Retinal pigment epithelial cell (primary cell): ENCODE measurements at regions not wholly inside any gene's neighbourhood (a gene's known extent, or its start where the extent isn't known, plus 50 kb on each side); places are given as distances from the start of the nearest gene placed in this dataset.
A peak's percentile ranks its signal among the peaks of the same experiment; 100 is the strongest.

Experiments
- DNase-seq: peaks from one replicate; pipeline ENCODE4 v3.0.0-alpha.2; 2010; ENCODE audit warnings: low read depth
- H3K4me3 ChIP-seq: 2 replicates; pipeline ENCODE4 v1.5.1; 2011; ENCODE audit warnings: mild to moderate bottlenecking, low read length, control low read depth, moderate library complexity
- CTCF ChIP-seq: conservative IDR thresholded peaks from 2 replicates; pipeline ENCODE4 v1.5.1; 2011; ENCODE audit warnings: low read depth, low read length, control low read depth, inconsistent platforms

DNA sequence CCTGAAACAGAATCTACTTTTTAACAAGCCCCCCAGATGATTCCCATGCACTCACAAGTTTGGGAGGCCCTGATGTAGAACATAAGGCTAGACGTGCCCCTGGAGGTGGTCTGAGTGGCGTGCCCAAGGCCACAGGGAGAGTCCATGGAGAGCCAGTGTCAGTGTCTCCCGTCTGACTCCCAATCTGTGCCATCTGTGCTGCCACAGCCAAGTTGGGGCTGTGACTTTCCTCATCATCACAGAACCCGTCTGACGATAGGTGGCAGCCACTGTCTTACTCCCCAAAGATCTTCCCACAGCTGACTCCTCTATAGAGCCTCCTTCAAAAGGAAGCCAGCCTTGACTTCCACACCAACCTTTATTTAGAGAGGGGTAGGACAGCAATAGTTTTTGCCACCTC lies 470.5 kb downstream of the SOX6 start:
- no peak for TF ChIP-seq CTCF
- DNase-seq = no peak
- H3K4me3 ChIP-seq = no peak overlapping the region

DNA sequence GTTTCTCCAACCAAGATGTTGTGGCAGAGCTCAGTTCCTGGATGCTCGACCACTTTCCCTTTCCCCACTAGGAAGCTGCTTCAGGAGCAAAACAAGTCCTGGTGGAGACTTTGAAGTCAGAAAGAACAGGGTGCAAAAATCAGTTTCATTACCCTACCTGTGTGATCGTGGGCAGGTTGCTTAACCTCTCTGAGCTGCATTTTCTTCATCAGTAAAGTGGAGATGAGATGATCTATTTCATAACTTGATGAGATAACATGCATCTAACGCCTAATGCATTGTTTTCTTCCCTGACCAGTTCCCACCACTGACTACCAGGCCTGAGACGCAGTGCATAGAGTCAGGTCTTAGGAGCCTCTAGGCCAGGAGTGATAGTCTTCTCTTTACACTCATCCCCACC lies 470.0 kb downstream of the SOX6 start:
- no peak for TF ChIP-seq CTCF
- H3K4me3 ChIP-seq = no peak overlapping the region
- no peak for DNase-seq

- no peak for DNase-seq
- H3K4me3 ChIP-seq = no peak overlapping the region
- no peak for TF ChIP-seq CTCF
Measured at GRCh38 chr11:15886866-15887265, 469.5 kb downstream of the SOX6 start.

DNA sequence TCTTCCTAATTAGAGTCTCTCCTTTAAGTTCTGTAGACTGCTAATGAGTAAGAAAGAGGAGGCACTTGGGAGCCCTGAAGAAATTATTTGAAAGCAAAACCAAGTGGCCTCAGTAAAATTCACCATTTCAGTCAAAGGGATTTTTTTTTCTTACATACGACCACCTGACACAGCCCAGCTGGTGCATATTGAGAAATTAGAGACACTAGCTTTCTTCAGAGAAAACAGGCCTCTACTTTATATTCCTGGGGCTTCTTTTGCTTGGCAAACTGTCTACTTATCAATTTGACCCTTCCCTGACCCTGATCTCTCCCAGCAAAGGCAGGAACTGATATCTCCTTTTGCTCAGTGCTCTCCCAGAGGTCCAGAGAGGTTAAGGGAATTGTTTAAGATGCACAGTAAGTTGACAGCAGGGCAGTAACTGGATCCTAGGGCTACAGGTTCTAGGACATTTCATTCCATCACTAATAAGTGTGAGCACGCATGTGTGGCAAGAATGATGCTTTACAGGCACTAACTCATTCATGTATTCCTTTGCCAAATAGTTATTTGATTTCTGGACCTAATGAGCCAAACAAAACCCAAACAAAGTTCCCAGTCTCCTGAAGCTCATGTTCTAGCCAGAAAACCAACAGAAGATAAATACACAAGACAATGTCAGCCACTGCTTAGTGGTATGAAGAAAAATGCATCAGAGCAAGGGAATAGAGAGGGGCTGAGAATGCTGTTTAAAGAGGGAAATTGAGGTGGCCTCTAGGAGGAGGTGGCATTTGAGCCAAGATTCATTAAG lies 467.6 kb downstream of the SOX6 start:
- no peak for DNase-seq
- no peak overlapping the region for H3K4me3 ChIP-seq
- no peak for TF ChIP-seq CTCF

DNA sequence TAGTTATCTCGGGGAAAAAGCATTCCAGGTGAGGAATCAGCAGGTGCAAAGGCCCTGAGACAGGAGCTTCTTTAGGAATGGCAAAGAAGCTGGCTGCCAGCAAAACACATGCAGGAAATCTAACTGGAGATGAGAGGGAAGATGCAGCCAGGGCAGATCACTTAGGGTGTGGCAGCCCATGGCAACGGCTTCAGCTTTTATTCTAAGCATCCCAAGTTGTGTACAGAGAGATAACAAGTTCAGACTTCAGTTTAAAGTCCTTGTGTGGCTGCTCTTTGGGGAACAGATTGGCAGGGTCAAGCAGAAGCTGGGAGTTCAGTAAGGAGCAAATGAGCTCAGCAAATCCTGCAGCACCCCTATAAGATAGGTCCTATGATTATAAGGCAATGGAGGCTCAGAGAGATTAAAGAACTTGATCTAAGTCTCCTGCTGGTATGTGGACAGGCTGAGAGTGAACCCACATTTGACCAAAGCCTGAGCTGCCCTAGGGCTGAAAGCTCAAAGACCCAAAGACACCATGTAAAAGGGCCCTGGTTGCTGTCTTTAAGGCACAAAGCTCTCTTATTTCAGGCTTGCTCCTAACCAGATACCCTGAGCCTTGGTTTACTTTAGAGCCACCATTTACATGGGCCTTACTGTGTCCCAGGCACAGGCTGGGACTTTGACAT lies 466.8 kb downstream of the SOX6 start:
- TF ChIP-seq CTCF = no peak
- DNase-seq = peak; percentile 11
- H3K4me3 ChIP-seq = no peak overlapping the region

DNA sequence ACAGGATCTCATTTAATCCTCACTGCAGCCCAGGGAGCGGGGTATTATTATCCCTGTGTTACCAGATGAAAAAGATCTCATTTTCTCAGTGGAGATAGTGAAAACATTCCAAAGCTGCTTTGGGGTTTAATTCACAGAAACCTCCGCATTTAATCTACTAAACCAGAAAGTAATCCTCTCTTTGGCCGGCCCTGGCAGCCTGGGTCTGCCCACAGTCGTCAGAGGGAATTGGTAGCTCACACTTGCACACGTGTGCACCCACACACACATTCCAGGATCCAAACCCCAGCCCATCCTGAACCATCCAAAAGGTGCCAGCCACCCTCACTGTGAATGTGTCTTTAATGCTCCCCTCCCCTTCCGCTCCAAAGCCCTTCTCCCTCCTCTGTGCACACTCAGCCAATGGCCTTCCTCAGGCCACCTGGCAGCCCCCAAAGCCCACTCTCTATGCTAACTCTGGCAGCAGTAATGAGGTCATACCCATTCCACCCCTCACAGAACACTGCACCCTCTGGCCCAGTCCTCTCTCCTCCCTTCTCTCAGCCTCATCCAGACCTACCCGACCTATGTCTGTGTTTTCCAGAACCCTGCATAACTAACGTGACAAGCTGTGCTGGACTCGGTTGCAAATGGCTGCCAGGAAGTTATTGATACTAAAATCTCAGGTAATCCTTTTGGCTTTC lies 466.2 kb downstream of the SOX6 start:
- H3K4me3 ChIP-seq = no peak overlapping the region
- DNase-seq = peak; percentile 77
- no peak for TF ChIP-seq CTCF
